Adrenal gland (tissue), 5 donors: ENCODE measurements at regions not wholly inside any gene's neighbourhood (a gene's known extent, or its start where the extent isn't known, plus 50 kb on each side); places are given as distances from the start of the nearest gene placed in this dataset.

Source experiments
- POLR2A ChIP-seq, 2 donors: fragments of 450-650 bp; IDR thresholded peaks; one replicate each; pipeline ENCODE4 v1.6.1; 2017; ENCODE audit warnings: antibody characterized with exemption in 2 of 2, mild to moderate bottlenecking in 2 of 2, moderate library complexity in 1 of 2
- TF ChIP-seq, protein P1 (sequence below), 6 experiments: fragments of 450-650 bp in 4 of 6; fragments of 200-600 bp in 2 of 6; sonication (generic) in 1 of 6; IDR thresholded peaks; 1 replicate in 5 of 6; 2 replicates in 1 of 6; pipeline versions ENCODE4 v1.5.1 to v1.8.0; 2016 to 2021; ENCODE audit warnings: antibody characterized with exemption in 6 of 6, mild to moderate bottlenecking in 2 of 6, moderate library complexity in 1 of 6
- donor health status: DM: no; HTN: no; CAD: no.

DNA sequence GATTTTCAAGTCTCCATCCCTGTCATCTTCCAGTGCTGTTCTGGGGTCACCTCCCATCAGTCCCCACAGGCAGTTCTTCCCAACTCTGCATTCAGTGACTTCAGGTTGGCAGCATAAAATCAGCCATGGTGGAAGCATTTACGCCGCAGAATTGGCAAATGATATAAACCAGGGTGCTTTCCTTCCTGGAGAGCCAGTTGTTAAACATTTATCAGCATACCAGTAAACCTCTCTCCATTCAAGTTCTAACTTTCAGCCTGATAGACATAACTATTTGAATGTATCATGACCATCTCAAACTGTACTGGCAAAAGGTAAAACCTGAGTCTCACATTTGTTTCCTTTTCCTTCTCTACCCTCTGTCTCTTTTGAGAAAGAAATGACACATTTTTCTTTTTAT lies 69.7 kb upstream of the ITPRID1 start:
- TF ChIP-seq, protein P1, sequence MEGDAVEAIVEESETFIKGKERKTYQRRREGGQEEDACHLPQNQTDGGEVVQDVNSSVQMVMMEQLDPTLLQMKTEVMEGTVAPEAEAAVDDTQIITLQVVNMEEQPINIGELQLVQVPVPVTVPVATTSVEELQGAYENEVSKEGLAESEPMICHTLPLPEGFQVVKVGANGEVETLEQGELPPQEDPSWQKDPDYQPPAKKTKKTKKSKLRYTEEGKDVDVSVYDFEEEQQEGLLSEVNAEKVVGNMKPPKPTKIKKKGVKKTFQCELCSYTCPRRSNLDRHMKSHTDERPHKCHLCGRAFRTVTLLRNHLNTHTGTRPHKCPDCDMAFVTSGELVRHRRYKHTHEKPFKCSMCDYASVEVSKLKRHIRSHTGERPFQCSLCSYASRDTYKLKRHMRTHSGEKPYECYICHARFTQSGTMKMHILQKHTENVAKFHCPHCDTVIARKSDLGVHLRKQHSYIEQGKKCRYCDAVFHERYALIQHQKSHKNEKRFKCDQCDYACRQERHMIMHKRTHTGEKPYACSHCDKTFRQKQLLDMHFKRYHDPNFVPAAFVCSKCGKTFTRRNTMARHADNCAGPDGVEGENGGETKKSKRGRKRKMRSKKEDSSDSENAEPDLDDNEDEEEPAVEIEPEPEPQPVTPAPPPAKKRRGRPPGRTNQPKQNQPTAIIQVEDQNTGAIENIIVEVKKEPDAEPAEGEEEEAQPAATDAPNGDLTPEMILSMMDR (IDR thresholded peaks at IDR 0.05) = no peak
- TF ChIP-seq POLR2A (IDR thresholded peaks at IDR 0.05) = no peak
